ENCODE measurements at regions not wholly inside any gene's neighbourhood (a gene's known extent, or its start where the extent isn't known, plus 50 kb on each side); places are given as distances from the start of the nearest gene placed in this dataset.

GRCh38 chr2:5236249-5236648 is 455.9 kb upstream of the SOX11 start:
- no peaks in the 10 kb centered on the region for H3K79me2 ChIP-seq (ENCODE audit: insufficient read depth, low read length)
- H3K9ac ChIP-seq (ENCODE audit: low read length), result no peak overlapping the region
- H4K20me1 ChIP-seq (ENCODE audit: low read depth, low read length), result no peaks in the 10 kb centered on the region
- H2AFZ ChIP-seq (ENCODE audit: low read depth, low read length, severe bottlenecking), result no peak overlapping the region
- H3K27me3 ChIP-seq (ENCODE audit: low read length), result no peaks in the 10 kb centered on the region
- no peaks in the 10 kb centered on the region for H3K9me3 ChIP-seq (ENCODE audit: insufficient read depth, low read length)
- no peaks in the 10 kb centered on the region for H3F3A ChIP-seq (ENCODE audit: insufficient read depth)
- no peak overlapping the region for H3K4me2 ChIP-seq (ENCODE audit: low read depth, low read length, poor library complexity, severe bottlenecking)
- H3K4me3 ChIP-seq (ENCODE audit: insufficient read depth, low read length, poor library complexity, severe bottlenecking), result no peak overlapping the region
- no peaks in the 10 kb centered on the region for H3K36me3 ChIP-seq (ENCODE audit: low read length)
- TF ChIP-seq EZH2phosphoT487 (conservative IDR thresholded peaks at IDR 0.05; ENCODE audit: low read length) (no peak), CTCF (IDR thresholded peaks at IDR 0.05; ENCODE audit: insufficient read depth, low read length, poor library complexity, severe bottlenecking) (no peak)
- H3K27ac ChIP-seq (ENCODE audit: low read depth, low read length), result no peak overlapping the region
- no peaks in the 10 kb centered on the region for H3K9me2 ChIP-seq (replicated peaks; ENCODE audit: insufficient read depth, low read length)

DNA sequence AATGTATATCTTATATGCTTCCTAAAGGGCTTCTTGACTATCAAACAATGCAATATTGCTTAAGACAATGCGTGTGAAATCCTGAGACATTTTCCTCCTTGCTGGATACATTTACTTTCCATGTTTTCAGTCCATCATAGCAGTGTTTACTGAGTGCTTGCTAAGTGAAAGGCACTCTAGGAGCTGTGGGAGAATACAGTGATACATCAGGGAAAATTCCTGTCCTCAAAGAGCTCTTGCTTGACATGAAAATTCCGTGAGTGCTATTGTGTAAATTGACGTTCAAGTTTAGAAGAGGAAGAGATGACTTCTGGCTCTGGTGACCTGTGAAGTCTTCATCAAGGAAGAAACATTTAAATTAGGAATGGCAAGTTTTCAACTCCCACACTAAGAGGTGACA is 449.4 kb upstream of the SOX11 start:
- H3K36me3 ChIP-seq (ENCODE audit: low read length), result no peaks in the 10 kb centered on the region; the same call in 1 of the 2 replicates
- TF ChIP-seq EZH2phosphoT487 (conservative IDR thresholded peaks at IDR 0.05; ENCODE audit: low read length), result no peak
- TF ChIP-seq CTCF (IDR thresholded peaks at IDR 0.05; ENCODE audit: insufficient read depth, low read length, poor library complexity, severe bottlenecking), result no peak
- H3F3A ChIP-seq (ENCODE audit: insufficient read depth), result no peaks in the 10 kb centered on the region
- H2AFZ ChIP-seq (ENCODE audit: low read depth, low read length, severe bottlenecking), result no peak overlapping the region
- H3K27me3 ChIP-seq (ENCODE audit: low read length), result no peaks in the 10 kb centered on the region
- H3K27ac ChIP-seq (ENCODE audit: low read depth, low read length), result no peak overlapping the region
- H3K9me2 ChIP-seq (replicated peaks; ENCODE audit: insufficient read depth, low read length), result no peaks in the 10 kb centered on the region
- no peak overlapping the region for H3K4me3 ChIP-seq (ENCODE audit: insufficient read depth, low read length, poor library complexity, severe bottlenecking)
- H3K9ac ChIP-seq (ENCODE audit: low read length), result no peak overlapping the region
- no peaks in the 10 kb centered on the region for H3K9me3 ChIP-seq (ENCODE audit: insufficient read depth, low read length)
- H3K79me2 ChIP-seq (ENCODE audit: insufficient read depth, low read length), result no peaks in the 10 kb centered on the region
- no peaks in the 10 kb centered on the region for H4K20me1 ChIP-seq (ENCODE audit: low read depth, low read length)
- no peak overlapping the region for H3K4me2 ChIP-seq (ENCODE audit: low read depth, low read length, poor library complexity, severe bottlenecking)

DNA sequence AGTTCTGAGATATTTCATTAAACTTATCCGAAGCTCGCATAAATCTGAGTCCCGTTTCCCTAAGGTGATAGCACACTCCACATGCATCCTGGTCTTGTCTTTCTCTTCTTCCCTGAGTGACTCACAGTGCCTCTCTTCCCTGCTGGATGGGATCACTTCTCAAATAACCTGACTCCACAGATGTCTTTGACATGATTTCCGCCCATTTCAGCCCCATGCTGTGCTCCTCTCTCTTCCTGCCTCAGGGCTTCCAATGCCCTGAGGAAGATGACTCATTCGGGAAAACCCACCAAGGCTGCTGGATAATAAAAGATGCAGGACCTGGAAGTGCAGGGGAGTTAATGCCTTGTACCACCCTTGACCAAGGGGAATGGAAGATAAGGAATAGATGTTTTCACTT is 441.7 kb upstream of the SOX11 start:
- Histone ChIP-seq H3K9me3 (ENCODE audit: insufficient read depth, low read length) (no peaks in the 10 kb centered on the region), H2AFZ (ENCODE audit: low read depth, low read length, severe bottlenecking) (no peak overlapping the region)
- TF ChIP-seq CTCF (IDR thresholded peaks at IDR 0.05; ENCODE audit: insufficient read depth, low read length, poor library complexity, severe bottlenecking) (no peak), EZH2phosphoT487 (conservative IDR thresholded peaks at IDR 0.05; ENCODE audit: low read length) (no peak)

More for the DNA sequence above, 441.7 kb upstream of the SOX11 start:
- Histone ChIP-seq H3K27ac (ENCODE audit: low read depth, low read length) (no peak overlapping the region), H3K9me2 (replicated peaks; ENCODE audit: insufficient read depth, low read length) (no peaks in the 10 kb centered on the region), H3F3A (ENCODE audit: insufficient read depth) (no peaks in the 10 kb centered on the region), H3K27me3 (ENCODE audit: low read length) (no peaks in the 10 kb centered on the region), H3K4me2 (ENCODE audit: low read depth, low read length, poor library complexity, severe bottlenecking) (no peak overlapping the region), H3K79me2 (ENCODE audit: insufficient read depth, low read length) (no peaks in the 10 kb centered on the region), H3K36me3 (ENCODE audit: low read length) (no peaks in the 10 kb centered on the region; the same call in 1 of the 2 replicates), H3K9ac (ENCODE audit: low read length) (no peak overlapping the region), H4K20me1 (ENCODE audit: low read depth, low read length) (no peaks in the 10 kb centered on the region), H3K4me3 (ENCODE audit: insufficient read depth, low read length, poor library complexity, severe bottlenecking) (no peak overlapping the region)
